ENCODE measurements at regions not wholly inside any gene's neighbourhood (a gene's known extent, or its start where the extent isn't known, plus 50 kb on each side); places are given as distances from the start of the nearest gene placed in this dataset.

DNA sequence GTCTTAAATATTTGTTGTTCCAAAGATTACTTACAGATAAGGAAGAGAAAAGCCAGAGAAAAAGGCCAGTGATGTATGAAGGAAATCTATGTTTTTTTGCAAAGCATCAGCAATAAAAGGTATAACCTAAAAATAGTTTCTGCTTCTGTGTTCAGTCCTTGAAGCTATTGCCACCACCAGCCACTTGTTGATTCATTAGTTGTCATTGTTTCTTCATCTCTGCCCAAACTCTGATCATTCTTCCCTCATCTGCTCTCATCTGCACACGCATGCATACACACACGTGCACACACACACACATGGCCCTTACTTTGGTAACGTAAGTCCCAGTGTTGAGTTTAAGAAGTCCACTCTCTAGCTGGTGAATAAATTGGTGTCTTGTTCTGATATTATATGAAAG is 540.7 kb downstream of the GATA3 start:
- Histone ChIP-seq H2BK120ac (ENCODE audit: low read depth, low read length) (no peak overlapping the region), H3K4me3 (ENCODE audit: insufficient read depth, low read depth, low read length) (no peak overlapping the region), H2AK5ac (ENCODE audit: low read depth, low read length) (no peak overlapping the region), H3K14ac (replicated peaks; ENCODE audit: low read depth, low read length) (no peak overlapping the region), H2BK15ac (ENCODE audit: low read depth, low read length) (no peak overlapping the region), H3K79me1 (ENCODE audit: low read depth in 1 of 2, low read length in 2 of 2) (no peaks in the 10 kb centered on the region), H3K27ac (ENCODE audit: insufficient read depth, low read length) (no peak overlapping the region), H3K23ac (ENCODE audit: low read depth, low read length) (no peak overlapping the region), H4K8ac (ENCODE audit: low read depth in 2 of 2, low read length in 2 of 2) (no peak overlapping the region), H3K56ac (ENCODE audit: extremely low read depth, insufficient read depth, low read length) (no peak overlapping the region), H2AFZ (replicated peaks; ENCODE audit: low read length, poor library complexity) (no peak overlapping the region), H3K36me3 (ENCODE audit: control insufficient read depth, insufficient read depth, low read length) (no peaks in the 10 kb centered on the region), H4K91ac (ENCODE audit: insufficient read depth, low read depth, low read length) (no peak overlapping the region), H3K4me1 (ENCODE audit: control insufficient read depth, insufficient read depth, low read length) (no peaks in the 10 kb centered on the region), H3K9me3 (ENCODE audit: control insufficient read depth, insufficient read depth, low read length) (peaks cover 12% of the 10 kb centered on the region), H4K20me1 (ENCODE audit: insufficient read depth, low read length) (no peaks in the 10 kb centered on the region), H2BK5ac (ENCODE audit: low read depth, low read length, poor library complexity, severe bottlenecking) (no peak overlapping the region), H3K4me2 (ENCODE audit: low read depth, low read length) (no peak overlapping the region), H3K18ac (ENCODE audit: low read depth, low read length) (no peak overlapping the region), H4K5ac (ENCODE audit: low read depth, low read length) (no peak overlapping the region), H2AK9ac (replicated peaks; ENCODE audit: low read depth, low read length, poor library complexity) (no peak overlapping the region), H3K9ac (ENCODE audit: low read depth, low read length) (no peak overlapping the region), H3K9me1 (ENCODE audit: insufficient read depth, low read length) (no peaks in the 10 kb centered on the region), H2BK20ac (ENCODE audit: low read depth, low read length) (no peak overlapping the region), H3K4ac (ENCODE audit: low read depth, low read length) (no peak overlapping the region), H3K27me3 (ENCODE audit: control insufficient read depth, insufficient read depth, low read length) (no peaks in the 10 kb centered on the region)
- ATAC-seq (ENCODE audit: low read depth) (no peak), DNase-seq (no peak)
- no CpG with 5 or more reads among the region's 3 CpGs for WGBS, 2 experiments (ENCODE audit: extremely low coverage in 2 of 2, insufficient read length in 1 of 2)
- intact Hi-C loops (cut with micrococcal nuclease) = no loop called here
- no TSS peak for BruUV-seq (replicated peaks)
- dilution Hi-C loops (cut with HindIII; ENCODE audit: low sequenced_read_pairs, unreplicated experiment) = no loop called here
- POLR2A ChIA-PET (ENCODE audit: unreplicated experiment) = no interaction called here
- CTCF ChIA-PET = no interaction called here
- TF ChIP-seq CTCF (conservative IDR thresholded peaks at IDR 0.05; ENCODE audit: low read depth, low read length) (no peak), SMC3 (IDR thresholded peaks at IDR 0.05; ENCODE audit: low read depth, low read length) (no peak), CHD1 (IDR thresholded peaks at IDR 0.05; ENCODE audit: low read depth, low read length) (no peak), BHLHE40 (IDR thresholded peaks at IDR 0.05; ENCODE audit: low read depth, low read length) (no peak), USF2 (IDR thresholded peaks at IDR 0.05; ENCODE audit: low read depth, low read length) (no peak), RCOR1 (IDR thresholded peaks at IDR 0.05; ENCODE audit: insufficient replicate concordance, low read length) (no peak), ELK1 (IDR thresholded peaks at IDR 0.05; ENCODE audit: borderline replicate concordance, low read depth, low read length) (no peak), CEBPB (IDR thresholded peaks at IDR 0.05; ENCODE audit: low read depth, low read length) (no peak), NFE2L2 (IDR thresholded peaks at IDR 0.05; ENCODE audit: low read depth, low read length) (no peak), POLR2A (IDR thresholded peaks at IDR 0.05; ENCODE audit: low read depth, low read length) (no peak), FOS (IDR thresholded peaks at IDR 0.05; ENCODE audit: low read depth, low read length) (no peak), MXI1 (IDR thresholded peaks at IDR 0.05; ENCODE audit: borderline replicate concordance, low read depth, low read length) (no peak), MAZ (IDR thresholded peaks at IDR 0.05; ENCODE audit: borderline replicate concordance, low read depth, low read length) (no peak)
- in situ Hi-C loops (cut with MboI; ENCODE audit: low sequenced_read_pairs) = no loop called here

Measured in IMR-90 (cell line).